NCI-H1105 treated with DMSO at 0.1 percent for 48 hours (cell line): ENCODE measurements at regions not wholly inside any gene's neighbourhood (a gene's known extent, or its start where the extent isn't known, plus 50 kb on each side); places are given as distances from the start of the nearest gene placed in this dataset.
"Not testable (repeated sequence)": the region's sequence is repeated elsewhere in the genome, so short reads cannot be mapped to it uniquely, and the experiment has no call there.

ENCODE experiments used
- DNase-seq: peaks from one replicate; lab custom pipeline; 2025; lab: John Stamatoyannopoulos, UW

GRCh38 chr10:124164264-124164663, 70.9 kb upstream of the CHST15 start:
- no peak for DNase-seq

DNA sequence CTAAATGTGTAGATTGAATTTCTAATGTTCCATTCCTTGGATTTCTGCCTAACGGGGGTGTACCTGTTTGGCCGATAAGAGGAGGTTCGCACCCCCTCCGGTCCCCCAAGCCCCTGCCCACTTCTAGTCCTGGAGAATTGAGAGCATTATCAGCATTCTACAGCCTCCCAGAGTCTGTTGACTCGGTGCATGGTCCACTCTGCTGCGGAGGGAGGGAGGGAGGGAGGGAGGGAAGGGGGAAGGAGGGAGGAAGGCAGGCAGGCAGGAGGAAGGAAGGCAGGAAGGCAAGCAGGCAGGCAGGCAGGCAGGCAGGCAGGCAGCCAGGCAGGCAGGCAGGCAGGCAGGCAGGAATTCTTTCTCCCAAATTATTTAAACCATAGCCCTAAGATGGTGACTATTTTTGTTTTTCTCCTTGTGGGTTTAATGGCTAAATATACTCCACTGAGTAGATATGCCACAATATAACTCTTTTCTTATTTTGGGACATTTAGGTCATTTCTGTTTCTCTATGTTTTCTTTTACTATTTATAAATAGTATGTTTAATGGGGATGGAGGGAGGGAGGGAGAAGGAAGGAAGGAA, 69.5 kb upstream of the CHST15 start:
- no peak for DNase-seq

- DNase-seq: no peak
Observed at GRCh38 chr10:124162136-124162535, 68.7 kb upstream of the CHST15 start.

GRCh38 chr10:124161601-124162000, 68.2 kb upstream of the CHST15 start:
- DNase-seq: no peak

GRCh38 chr10:124160943-124161582, 67.7 kb upstream of the CHST15 start:
- no peak for DNase-seq

GRCh38 chr10:124160176-124160575, 66.8 kb upstream of the CHST15 start:
- DNase-seq: no peak

GRCh38 chr10:124159153-124159552, 65.8 kb upstream of the CHST15 start:
- DNase-seq: no peak

GRCh38 chr10:124158592-124158991, 65.2 kb upstream of the CHST15 start:
- DNase-seq: no peak

- no peak for DNase-seq
Observed at GRCh38 chr10:124157271-124157681, 63.9 kb upstream of the CHST15 start.

- DNase-seq: no peak
Observed at GRCh38 chr10:124156524-124157260, 63.3 kb upstream of the CHST15 start.

GRCh38 chr10:124155781-124156435, 62.5 kb upstream of the CHST15 start:
- DNase-seq: no peak

DNA sequence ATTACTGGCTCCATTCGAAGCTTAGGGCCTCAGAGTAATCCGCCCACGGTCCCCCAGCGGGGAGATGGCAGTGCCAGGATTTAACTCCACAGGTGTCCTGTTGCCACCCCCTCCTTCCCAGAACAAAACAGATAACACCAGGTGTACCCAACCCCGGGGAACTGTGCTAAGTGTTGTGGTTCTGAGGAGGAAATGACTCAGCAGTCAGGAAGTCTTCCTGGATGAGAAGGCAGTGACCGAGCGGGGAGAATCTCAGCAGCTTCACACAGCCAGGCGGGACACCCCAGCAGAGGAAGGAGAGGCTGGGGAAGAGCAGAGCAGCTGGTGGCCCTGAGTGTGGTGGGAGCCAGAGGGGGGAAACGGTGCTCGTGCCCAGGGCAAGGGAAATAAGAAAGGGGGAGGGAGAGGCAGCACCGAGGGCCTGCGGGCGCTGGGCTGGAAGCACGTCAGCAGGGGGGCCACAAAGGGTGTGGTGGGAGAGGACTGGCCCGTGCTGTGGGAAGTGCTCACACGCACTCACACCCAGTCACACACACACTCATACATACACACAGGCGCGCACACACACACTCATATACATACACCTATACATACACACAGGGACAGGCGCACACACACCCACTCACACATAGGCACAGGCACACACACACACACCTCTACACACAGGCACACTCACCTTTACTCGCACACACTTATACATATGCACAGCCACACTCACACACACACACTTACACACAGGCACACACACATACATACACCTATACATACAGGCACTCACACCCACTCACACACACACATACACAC, 59.8 kb upstream of the CHST15 start:
- DNase-seq: peak; percentile 62

DNA sequence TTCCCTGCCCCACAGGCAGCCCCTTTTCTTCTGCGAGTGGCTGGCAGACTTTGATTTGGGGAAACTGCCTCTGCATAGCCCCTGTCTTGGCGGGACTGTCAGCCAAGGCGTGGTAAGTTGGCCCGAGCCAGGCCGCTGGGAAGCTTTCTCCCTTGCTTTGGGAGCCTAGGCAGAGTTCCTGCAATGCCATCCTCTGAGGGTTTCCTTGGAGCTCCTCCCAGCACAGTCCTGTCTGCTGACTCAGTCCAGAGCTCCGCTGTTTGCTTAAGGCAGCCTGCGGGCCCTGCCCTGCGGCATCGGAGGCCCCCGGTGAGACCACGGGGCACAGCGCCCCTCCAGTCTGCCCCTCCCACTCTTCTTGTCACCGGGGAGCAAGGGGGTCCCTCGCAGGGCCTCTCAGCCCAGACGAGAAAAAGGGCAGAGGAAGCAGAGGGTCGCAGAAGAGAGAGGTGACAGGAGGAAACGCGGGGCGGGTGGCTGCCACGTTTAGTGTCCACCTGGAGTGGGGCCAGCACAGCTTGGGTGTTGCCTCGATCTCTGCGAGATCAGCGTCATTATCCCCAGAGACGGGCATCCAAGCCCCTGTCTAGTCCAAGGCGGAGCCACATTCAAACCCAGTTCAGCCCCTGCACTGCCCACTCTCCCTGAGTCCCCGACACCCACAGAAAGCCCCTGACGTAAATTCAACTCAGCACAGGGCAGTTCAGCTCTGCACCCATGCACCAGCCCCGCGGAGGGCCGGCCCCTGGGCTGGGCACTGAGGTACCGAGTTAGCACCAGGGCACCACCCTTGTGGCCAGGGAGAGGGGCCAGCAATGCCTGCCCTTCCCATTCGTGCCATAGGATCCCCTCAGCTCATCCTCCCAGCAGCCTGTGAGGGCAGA, 59.0 kb upstream of the CHST15 start:
- no peak for DNase-seq

GRCh38 chr10:124151466-124152095, 58.2 kb upstream of the CHST15 start:
- DNase-seq: no peak

DNA sequence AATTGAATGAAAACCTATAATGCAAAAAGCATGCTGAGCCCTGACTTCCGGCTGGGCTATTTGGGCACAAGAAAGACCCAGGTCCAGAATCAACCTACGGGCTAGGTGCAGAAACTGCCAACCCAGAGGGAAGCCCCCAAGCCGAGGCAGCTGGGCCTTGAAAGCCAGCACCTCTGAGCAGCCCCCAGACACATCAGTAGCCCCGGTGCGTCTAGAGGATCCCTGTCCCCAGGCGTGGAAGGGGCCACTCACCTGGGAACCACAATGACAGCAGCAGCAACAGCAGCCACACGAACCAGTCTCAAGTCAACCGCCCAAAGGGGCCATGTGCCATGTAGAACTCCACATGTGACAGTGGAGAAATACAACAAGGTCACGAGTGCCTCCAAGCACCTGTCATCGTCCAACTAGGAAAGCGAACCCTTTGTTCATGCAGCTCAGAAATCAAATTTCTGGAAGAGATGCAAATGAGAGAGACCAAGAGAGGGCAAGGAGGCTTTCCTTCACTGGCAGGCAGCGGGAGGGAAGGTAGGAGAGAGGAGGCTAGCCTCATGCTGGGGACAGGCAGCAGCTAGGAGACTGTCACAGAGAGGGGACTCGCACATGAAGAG, 57.5 kb upstream of the CHST15 start:
- no peak for DNase-seq

DNA sequence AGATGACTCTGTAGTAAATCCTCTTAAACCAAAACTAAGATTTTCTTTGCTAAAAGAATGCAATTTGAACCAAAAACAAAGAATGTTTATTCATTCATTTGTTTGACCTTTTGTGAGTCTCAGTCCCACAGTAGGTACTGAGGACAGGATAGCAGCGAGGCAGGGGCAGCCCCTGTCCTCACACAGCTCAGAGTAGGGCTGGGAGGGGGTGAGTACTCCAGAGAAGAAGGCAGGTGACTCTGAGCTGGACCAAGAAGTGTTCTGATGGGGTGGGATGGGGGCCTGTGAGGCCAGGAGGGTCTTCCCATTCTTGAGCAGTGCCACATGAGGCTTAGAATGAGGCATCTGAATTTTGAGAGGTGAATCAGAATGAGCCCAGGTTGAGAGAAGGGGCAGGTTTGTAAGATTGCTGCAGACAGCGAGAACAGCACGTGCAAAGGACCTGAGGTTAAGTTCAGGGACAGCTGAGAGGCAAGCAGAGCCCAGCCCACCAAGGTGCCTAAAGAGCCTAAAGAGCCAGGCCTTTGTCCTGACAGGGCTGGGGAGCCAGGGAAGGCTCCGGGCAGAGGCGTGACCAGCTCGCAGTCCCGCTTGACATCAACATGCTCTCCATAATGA, 56.9 kb upstream of the CHST15 start:
- DNase-seq: no peak

- peak; percentile 95 for DNase-seq
Observed at GRCh38 chr10:124149189-124150042, 56.0 kb upstream of the CHST15 start.

DNA sequence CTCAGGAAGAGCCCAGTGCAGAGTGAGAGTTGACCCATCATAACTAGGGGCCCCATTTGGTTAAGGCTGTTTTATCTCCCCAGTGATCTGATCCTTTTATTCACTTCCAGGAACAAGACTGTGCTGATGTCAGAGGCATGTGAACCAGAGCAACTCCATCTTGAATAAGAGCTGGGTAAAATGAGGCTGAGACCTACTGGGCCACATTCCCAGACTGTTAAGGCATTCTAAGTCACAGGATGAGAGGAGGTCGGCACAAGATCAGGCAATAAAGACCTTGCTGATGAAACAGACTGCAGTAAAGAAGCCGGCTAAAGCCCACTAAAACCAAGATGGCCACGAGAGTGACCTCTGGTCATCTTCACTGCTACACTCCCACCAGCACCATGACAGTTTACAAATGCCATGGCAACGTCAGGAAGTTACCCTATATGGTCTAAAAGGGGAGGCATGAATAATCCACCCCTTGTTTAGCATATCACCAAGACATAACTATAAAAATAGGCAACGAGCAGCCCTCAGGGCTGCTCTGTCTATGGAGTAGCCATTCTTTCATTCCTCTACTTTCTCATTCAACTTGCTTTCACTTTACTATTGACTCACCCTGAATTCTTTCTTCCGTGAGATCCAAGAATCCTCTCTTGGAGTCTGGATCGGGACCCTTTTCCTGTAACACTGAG, 55.3 kb upstream of the CHST15 start:
- DNase-seq: not testable (repeated sequence)
